ENCODE measurements at regions not wholly inside any gene's neighbourhood (a gene's known extent, or its start where the extent isn't known, plus 50 kb on each side); places are given as distances from the start of the nearest gene placed in this dataset.

GRCh38 chr4:71138007-71138615 is 144.7 kb downstream of the DCK start:
- TF ChIP-seq CTCF (IDR thresholded peaks at IDR 0.05; ENCODE audit: extremely low read depth in 1 of 2, insufficient read depth in 1 of 2, low read depth in 1 of 2, low read length in 2 of 2), result no peak
- no peak for TF ChIP-seq POLR2A (IDR thresholded peaks at IDR 0.05; ENCODE audit: low read depth, low read length)
- no peak for TF ChIP-seq EZH2 (IDR thresholded peaks at IDR 0.05; ENCODE audit: borderline replicate concordance, low read depth, low read length, severe bottlenecking)
- no peak for TF ChIP-seq POLR2AphosphoS5 (IDR thresholded peaks at IDR 0.05; ENCODE audit: insufficient read depth, low read depth, low read length)
- no peak for TF ChIP-seq MYC (IDR thresholded peaks at IDR 0.05; ENCODE audit: low read depth, low read length)
- no peak for TF ChIP-seq JUN (IDR thresholded peaks at IDR 0.05; ENCODE audit: borderline replicate concordance, insufficient read depth, insufficient read length, low read depth)
- TF ChIP-seq MAX (IDR thresholded peaks at IDR 0.05; ENCODE audit: insufficient read depth, insufficient read length), result no peak
- TF ChIP-seq GATA2 (IDR thresholded peaks at IDR 0.05; ENCODE audit: insufficient read depth, insufficient read length, low read depth, low read length), result no peak

Measured in endothelial cell of umbilical vein (primary cell).